Esophagus muscularis mucosa (tissue), 4 donors: ENCODE measurements at regions not wholly inside any gene's neighbourhood (a gene's known extent, or its start where the extent isn't known, plus 50 kb on each side); places are given as distances from the start of the nearest gene placed in this dataset.

Experiments
- EP300 ChIP-seq: sonication (generic); formaldehyde crosslinking; IDR thresholded peaks from one replicate; pipeline ENCODE4 v1.6.1; 2017; ENCODE audit warnings: antibody characterized with exemption
- POLR2A ChIP-seq: fragments of 450-650 bp; IDR thresholded peaks from one replicate; pipeline ENCODE4 v1.6.1; 2017; ENCODE audit warnings: antibody characterized with exemption, moderate library complexity, mild to moderate bottlenecking, low read depth
- POLR2AphosphoS5 ChIP-seq, 2 donors: sonication (generic); formaldehyde crosslinking; IDR thresholded peaks; one replicate each; pipeline ENCODE4 v1.6.1; 2017; ENCODE audit warnings: antibody characterized with exemption in 2 of 2
- TF ChIP-seq, protein P1 (sequence below), 3 experiments: fragments of 200-600 bp in 2 of 3; fragments of 450-650 bp in 1 of 3; sonication (generic) in 2 of 3; IDR thresholded peaks; one replicate each; pipeline ENCODE4 v1.5.1; 2017 to 2019; ENCODE audit warnings: antibody characterized with exemption in 3 of 3, mild to moderate bottlenecking in 2 of 3, moderate library complexity in 1 of 3

- TF ChIP-seq, protein P1, sequence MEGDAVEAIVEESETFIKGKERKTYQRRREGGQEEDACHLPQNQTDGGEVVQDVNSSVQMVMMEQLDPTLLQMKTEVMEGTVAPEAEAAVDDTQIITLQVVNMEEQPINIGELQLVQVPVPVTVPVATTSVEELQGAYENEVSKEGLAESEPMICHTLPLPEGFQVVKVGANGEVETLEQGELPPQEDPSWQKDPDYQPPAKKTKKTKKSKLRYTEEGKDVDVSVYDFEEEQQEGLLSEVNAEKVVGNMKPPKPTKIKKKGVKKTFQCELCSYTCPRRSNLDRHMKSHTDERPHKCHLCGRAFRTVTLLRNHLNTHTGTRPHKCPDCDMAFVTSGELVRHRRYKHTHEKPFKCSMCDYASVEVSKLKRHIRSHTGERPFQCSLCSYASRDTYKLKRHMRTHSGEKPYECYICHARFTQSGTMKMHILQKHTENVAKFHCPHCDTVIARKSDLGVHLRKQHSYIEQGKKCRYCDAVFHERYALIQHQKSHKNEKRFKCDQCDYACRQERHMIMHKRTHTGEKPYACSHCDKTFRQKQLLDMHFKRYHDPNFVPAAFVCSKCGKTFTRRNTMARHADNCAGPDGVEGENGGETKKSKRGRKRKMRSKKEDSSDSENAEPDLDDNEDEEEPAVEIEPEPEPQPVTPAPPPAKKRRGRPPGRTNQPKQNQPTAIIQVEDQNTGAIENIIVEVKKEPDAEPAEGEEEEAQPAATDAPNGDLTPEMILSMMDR (IDR thresholded peaks at IDR 0.05): no peak
- TF ChIP-seq POLR2A: no peak
- TF ChIP-seq POLR2AphosphoS5 (IDR thresholded peaks at IDR 0.05): no peak
- TF ChIP-seq EP300: no peak
Observed at GRCh38 chr12:90000721-90001120, 292.1 kb upstream of the ATP2B1 start.
